IMR-90 (cell line): ENCODE measurements at regions not wholly inside any gene's neighbourhood (a gene's known extent, or its start where the extent isn't known, plus 50 kb on each side); places are given as distances from the start of the nearest gene placed in this dataset.

ENCODE experiments used
- ATAC-seq: fragments of 200-7000 bp; cut with Tn5 transposase; 2 replicates; pipeline ENCODE4 v1.9.1; 2020; ENCODE audit warnings: low read depth, mild to moderate bottlenecking, moderate library complexity
- BruUV-seq: library from RNA; stranded (reverse); fragments of 400-500 nt; replicated peaks from 2 replicates; lab custom pipeline; 2021; lab: Mats Ljungman, UMichigan
- CTCF ChIA-PET: fragments of 300-600 bp; formaldehyde crosslinking; extraction: SDS; loops from one replicate; lab custom pipeline; 2021; ENCODE audit warnings: antibody characterized with exemption; lab: Yijun Ruan, JAX
- POLR2A ChIA-PET: fragments of 300-600 bp; sonication (Branson Sonifier 250); formaldehyde crosslinking; loops from one replicate; lab custom pipeline; 2022; ENCODE audit warnings: antibody characterized with exemption; ENCODE audit not compliant: unreplicated experiment; lab: Charles Lee
- DNase-seq: peaks from one replicate; pipeline ENCODE4 v3.0.0; 2013
- H2AFZ ChIP-seq: replicated peaks from 2 replicates; pipeline ENCODE3; 2013; ENCODE audit warnings: low read length, mild to moderate bottlenecking; ENCODE audit not compliant: poor library complexity
- H2AK5ac ChIP-seq: 2 replicates; pipeline ENCODE4 v1.6.1; 2013; ENCODE audit warnings: low read depth, low read length, inconsistent platforms
- H2AK9ac ChIP-seq: replicated peaks from 2 replicates; pipeline ENCODE3; 2013; ENCODE audit warnings: mild to moderate bottlenecking, low read depth, low read length, moderate library complexity; ENCODE audit not compliant: poor library complexity
- H2BK120ac ChIP-seq: 2 replicates; pipeline ENCODE4 v1.6.1; 2013; ENCODE audit warnings: low read depth, low read length, inconsistent platforms
- H2BK15ac ChIP-seq: 3 replicates; pipeline ENCODE4 v1.6.1; 2013; ENCODE audit warnings: low read depth, low read length, inconsistent platforms
- H2BK20ac ChIP-seq: 2 replicates; pipeline ENCODE4 v1.6.1; 2013; ENCODE audit warnings: low read depth, mild to moderate bottlenecking, inconsistent platforms, low read length, moderate library complexity
- H2BK5ac ChIP-seq: 2 replicates; pipeline ENCODE4 v1.6.1; 2013; ENCODE audit warnings: mild to moderate bottlenecking, low read depth, low read length, inconsistent platforms; ENCODE audit not compliant: poor library complexity, severe bottlenecking
- H3K14ac ChIP-seq: replicated peaks from 2 replicates; pipeline ENCODE4 v1.6.1; 2013; ENCODE audit warnings: low read depth, low read length, inconsistent platforms
- H3K18ac ChIP-seq: 2 replicates; pipeline ENCODE4 v1.6.1; 2013; ENCODE audit warnings: low read depth, low read length, control low read depth
- H3K23ac ChIP-seq: 2 replicates; pipeline ENCODE4 v1.6.1; 2013; ENCODE audit warnings: low read depth, low read length, inconsistent platforms
- H3K27ac ChIP-seq: 2 replicates; pipeline ENCODE4 v1.5.1; 2013; ENCODE audit warnings: mild to moderate bottlenecking, control low read depth, low read length; ENCODE audit not compliant: insufficient read depth
- H3K27me3 ChIP-seq: 2 replicates; pipeline ENCODE4 v1.6.1; 2013; ENCODE audit warnings: low read length; ENCODE audit not compliant: control insufficient read depth, insufficient read depth
- H3K36me3 ChIP-seq: 2 replicates; pipeline ENCODE4 v1.6.1; 2013; ENCODE audit warnings: low read length, mixed read lengths; ENCODE audit not compliant: control insufficient read depth, insufficient read depth
- H3K4ac ChIP-seq: 2 replicates; pipeline ENCODE4 v1.6.1; 2013; ENCODE audit warnings: low read depth, low read length, inconsistent platforms
- H3K4me1 ChIP-seq: 2 replicates; pipeline ENCODE4 v1.6.1; 2013; ENCODE audit warnings: low read length, mixed read lengths; ENCODE audit not compliant: control insufficient read depth, insufficient read depth
- H3K4me2 ChIP-seq: 2 replicates; pipeline ENCODE4 v1.6.1; 2013; ENCODE audit warnings: low read depth, mild to moderate bottlenecking, control low read depth, low read length, moderate library complexity
- H3K4me3 ChIP-seq: 2 replicates; pipeline ENCODE4 v1.5.1; 2013; ENCODE audit warnings: low read depth, mild to moderate bottlenecking, control low read depth, low read length, moderate library complexity; ENCODE audit not compliant: insufficient read depth
- H3K56ac ChIP-seq: 2 replicates; pipeline ENCODE4 v1.6.1; 2013; ENCODE audit warnings: low read length, inconsistent platforms; ENCODE audit not compliant: insufficient read depth; ENCODE audit errors: extremely low read depth
- H3K79me1 ChIP-seq, 2 experiments: 2 replicates each; pipeline ENCODE4 v1.6.1; 2013; ENCODE audit warnings: low read length in 2 of 2, inconsistent platforms in 1 of 2, low read depth in 1 of 2
- H3K9ac ChIP-seq: 2 replicates; pipeline ENCODE4 v1.6.1; 2013; ENCODE audit warnings: low read depth, low read length, control low read depth
- H3K9me1 ChIP-seq: 2 replicates; pipeline ENCODE4 v1.6.1; 2013; ENCODE audit warnings: low read length, inconsistent platforms; ENCODE audit not compliant: insufficient read depth
- H3K9me3 ChIP-seq: 2 replicates; pipeline ENCODE4 v1.6.1; 2013; ENCODE audit warnings: low read length; ENCODE audit not compliant: control insufficient read depth, insufficient read depth
- H4K20me1 ChIP-seq: 2 replicates; pipeline ENCODE4 v1.6.1; 2013; ENCODE audit warnings: low read length, inconsistent platforms; ENCODE audit not compliant: insufficient read depth
- H4K5ac ChIP-seq: 2 replicates; pipeline ENCODE4 v1.6.1; 2013; ENCODE audit warnings: mild to moderate bottlenecking, low read depth, low read length, control low read depth
- H4K8ac ChIP-seq, 2 experiments: 2 replicates each; pipeline ENCODE4 v1.6.1; 2013; ENCODE audit warnings: low read depth in 2 of 2, low read length in 2 of 2, control low read depth in 1 of 2, inconsistent platforms in 1 of 2
- H4K91ac ChIP-seq: 2 replicates; pipeline ENCODE4 v1.6.1; 2013; ENCODE audit warnings: low read depth, low read length, inconsistent platforms; ENCODE audit not compliant: insufficient read depth
- BHLHE40 ChIP-seq: fragments of 150-350 bp; IDR thresholded peaks from 2 replicates; pipeline ENCODE4 v1.6.1; 2016; ENCODE audit warnings: mild to moderate bottlenecking, low read depth, low read length
- CEBPB ChIP-seq: IDR thresholded peaks from 2 replicates; pipeline ENCODE4 v1.6.1; 2012; ENCODE audit warnings: low read depth, low read length, improper control_type of control experiment
- CHD1 ChIP-seq: IDR thresholded peaks from 2 replicates; pipeline ENCODE4 v1.6.1; 2012; ENCODE audit warnings: low read depth, low read length, improper control_type of control experiment
- ELK1 ChIP-seq: fragments of 150-350 bp; IDR thresholded peaks from 2 replicates; pipeline ENCODE4 v1.6.1; 2016; ENCODE audit warnings: low read depth, mild to moderate bottlenecking, low read length, moderate library complexity, borderline replicate concordance
- FOS ChIP-seq: fragments of 150-350 bp; IDR thresholded peaks from 2 replicates; pipeline ENCODE4 v1.6.1; 2016; ENCODE audit warnings: low read depth, low read length
- MAFK ChIP-seq: IDR thresholded peaks from 2 replicates; pipeline ENCODE4 v1.6.1; 2012; ENCODE audit warnings: low read depth, low read length, improper control_type of control experiment
- MXI1 ChIP-seq: IDR thresholded peaks from 2 replicates; pipeline ENCODE4 v1.6.1; 2012; ENCODE audit warnings: low read depth, mild to moderate bottlenecking, low read length, moderate library complexity, borderline replicate concordance
- NFE2L2 ChIP-seq: fragments of 150-350 bp; IDR thresholded peaks from 2 replicates; pipeline ENCODE4 v1.6.1; 2016; ENCODE audit warnings: low read depth, mild to moderate bottlenecking, low read length
- POLR2A ChIP-seq: IDR thresholded peaks from 2 replicates; pipeline ENCODE4 v1.6.1; 2012; ENCODE audit warnings: mild to moderate bottlenecking, low read depth, low read length
- RAD21 ChIP-seq: IDR thresholded peaks from 2 replicates; pipeline ENCODE4 v1.6.1; 2012; ENCODE audit warnings: low read length, improper control_type of control experiment
- RFX5 ChIP-seq: IDR thresholded peaks from 2 replicates; pipeline ENCODE4 v1.8.0; 2012; ENCODE audit warnings: low read depth, mild to moderate bottlenecking, low read length, moderate library complexity
- SMC3 ChIP-seq: fragments of 150-350 bp; IDR thresholded peaks from 2 replicates; pipeline ENCODE4 v1.6.1; 2016; ENCODE audit warnings: low read depth, mild to moderate bottlenecking, antibody characterized with exemption, low read length, moderate library complexity
- WGBS, 2 experiments: methylation state at CpG; one replicate each; pipeline versions ENCODE4 v1.1.5 to v1.1.7; 2013; ENCODE audit warnings: missing lambda C conversion rate in 2 of 2; ENCODE audit not compliant: insufficient read length in 1 of 2; ENCODE audit errors: extremely low coverage in 2 of 2; 5-methylcytosine and 5-hydroxymethylcytosine counted together
- dilution Hi-C: fragments of 300-500 bp; cut with HindIII; formaldehyde crosslinking; loops from one replicate; pipeline ENCODE4 v1.14.3; 2018; ENCODE audit warnings: low sequenced_read_pairs; ENCODE audit not compliant: unreplicated experiment
- in situ Hi-C: fragments of 300-500 bp; cut with MboI; formaldehyde crosslinking; loops from 3 replicates; pipeline ENCODE4 v1.14.3; 2019; ENCODE audit warnings: low sequenced_read_pairs, inconsistent platforms, mixed read lengths
- intact Hi-C: fragments of 100-400 bp; cut with micrococcal nuclease; formaldehyde crosslinking; loops from 2 replicates; pipeline ENCODE4 v1.10.0; 2022
- TF ChIP-seq, protein P1 (sequence below): conservative IDR thresholded peaks from 2 replicates; pipeline ENCODE4 v1.5.1; 2012; ENCODE audit warnings: mild to moderate bottlenecking, low read depth, low read length, improper control_type of control experiment
- TF ChIP-seq, protein P2 (sequence below): fragments of 150-350 bp; IDR thresholded peaks from 2 replicates; pipeline ENCODE4 v1.6.1; 2017; ENCODE audit warnings: mild to moderate bottlenecking, antibody characterized with exemption, low read length, low read depth

- H2BK120ac ChIP-seq: peak overlapping the region; percentile 96
- H2AK5ac ChIP-seq: peak overlapping the region; percentile 96
- H4K20me1 ChIP-seq: no peaks in the 10 kb centered on the region
- peak overlapping the region; percentile 92 for H3K14ac ChIP-seq
- peak overlapping the region; percentile 66 for H2AFZ ChIP-seq
- no peak overlapping the region for H3K4me3 ChIP-seq
- H2AK9ac ChIP-seq: peak overlapping the region; percentile 79
- in situ Hi-C loops (loop anchor here (25.0 kb wide), 1 partner anchor 1305 kb away; the partner anchor contains the start of gene FYB2), intact Hi-C loops (loop anchor here (2.0 to 10.0 kb wide), 5 partner anchors 130 to 1078 kb away; no protein-coding TSS in a partner anchor), dilution Hi-C loops (no loop called here)
- DNase-seq: peak; percentile 63
- CTCF ChIA-PET: interaction anchor here (1.0 kb wide), 1 partner anchor 1078 kb away, joined by 3 read pairs; no protein-coding TSS in a partner anchor
- no peaks in the 10 kb centered on the region for H3K9me3 ChIP-seq
- peak overlapping the region; percentile 92 for H3K18ac ChIP-seq
- H3K9ac ChIP-seq: peak overlapping the region; percentile 47
- H3K4me1 ChIP-seq: peaks cover 30% of the 10 kb centered on the region
- H2BK5ac ChIP-seq: peak overlapping the region; percentile 31
- 0 out of 4 replicates have a peak, but pooled peaks cover 0 to 2% of the 10 kb centered on the region in 2 experiments for H3K79me1 ChIP-seq
- H3K9me1 ChIP-seq: peaks cover 22% of the 10 kb centered on the region
- peak overlapping the region; percentile 98 for H2BK20ac ChIP-seq
- peak overlapping the region; percentile 89 for H3K27ac ChIP-seq
- POLR2A ChIA-PET: no interaction called here
- no peaks in the 10 kb centered on the region for H3K36me3 ChIP-seq
- BruUV-seq: no TSS peak
- peak overlapping the region; percentile 24; the same call in 1 of the 2 replicates for H3K56ac ChIP-seq
- no peaks in the 10 kb centered on the region for H3K27me3 ChIP-seq
- no peak overlapping the region for H3K4me2 ChIP-seq
- H4K8ac ChIP-seq: peak overlapping the region; percentile 82 to 93
- peak overlapping the region; percentile 84 for H3K23ac ChIP-seq
- H2BK15ac ChIP-seq: peak overlapping the region; percentile 98; the same call in 2 of the 3 replicates
- H4K91ac ChIP-seq: peak overlapping the region; percentile 95
- no CpG with 5 or more reads among the region's 6 CpGs for WGBS, 2 experiments
- ATAC-seq: peak; percentile 51
- peak overlapping the region; percentile 85 for H4K5ac ChIP-seq
- H3K4ac ChIP-seq: peak overlapping the region; percentile 96
- TF ChIP-seq BHLHE40 (no peak), RAD21 (peak; percentile 37), MXI1 (no peak), MAFK (no peak), FOS (no peak), CEBPB (no peak), POLR2A (no peak), ELK1 (no peak), CHD1 (no peak), NFE2L2 (no peak), SMC3 (peak; percentile 32; the same call in 1 of the 2 replicates), RFX5 (no peak)
- TF ChIP-seq, protein P1, sequence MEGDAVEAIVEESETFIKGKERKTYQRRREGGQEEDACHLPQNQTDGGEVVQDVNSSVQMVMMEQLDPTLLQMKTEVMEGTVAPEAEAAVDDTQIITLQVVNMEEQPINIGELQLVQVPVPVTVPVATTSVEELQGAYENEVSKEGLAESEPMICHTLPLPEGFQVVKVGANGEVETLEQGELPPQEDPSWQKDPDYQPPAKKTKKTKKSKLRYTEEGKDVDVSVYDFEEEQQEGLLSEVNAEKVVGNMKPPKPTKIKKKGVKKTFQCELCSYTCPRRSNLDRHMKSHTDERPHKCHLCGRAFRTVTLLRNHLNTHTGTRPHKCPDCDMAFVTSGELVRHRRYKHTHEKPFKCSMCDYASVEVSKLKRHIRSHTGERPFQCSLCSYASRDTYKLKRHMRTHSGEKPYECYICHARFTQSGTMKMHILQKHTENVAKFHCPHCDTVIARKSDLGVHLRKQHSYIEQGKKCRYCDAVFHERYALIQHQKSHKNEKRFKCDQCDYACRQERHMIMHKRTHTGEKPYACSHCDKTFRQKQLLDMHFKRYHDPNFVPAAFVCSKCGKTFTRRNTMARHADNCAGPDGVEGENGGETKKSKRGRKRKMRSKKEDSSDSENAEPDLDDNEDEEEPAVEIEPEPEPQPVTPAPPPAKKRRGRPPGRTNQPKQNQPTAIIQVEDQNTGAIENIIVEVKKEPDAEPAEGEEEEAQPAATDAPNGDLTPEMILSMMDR: peak; percentile 31; the same call in 1 of the 2 replicates
- TF ChIP-seq, protein P2, sequence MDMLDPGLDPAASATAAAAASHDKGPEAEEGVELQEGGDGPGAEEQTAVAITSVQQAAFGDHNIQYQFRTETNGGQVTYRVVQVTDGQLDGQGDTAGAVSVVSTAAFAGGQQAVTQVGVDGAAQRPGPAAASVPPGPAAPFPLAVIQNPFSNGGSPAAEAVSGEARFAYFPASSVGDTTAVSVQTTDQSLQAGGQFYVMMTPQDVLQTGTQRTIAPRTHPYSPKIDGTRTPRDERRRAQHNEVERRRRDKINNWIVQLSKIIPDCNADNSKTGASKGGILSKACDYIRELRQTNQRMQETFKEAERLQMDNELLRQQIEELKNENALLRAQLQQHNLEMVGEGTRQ: no peak
Measured at GRCh38 chr1:55506740-55507577, 291.8 kb upstream of the USP24 start.
